DOHH2 (cell line): ENCODE measurements at regions not wholly inside any gene's neighbourhood (a gene's known extent, or its start where the extent isn't known, plus 50 kb on each side); places are given as distances from the start of the nearest gene placed in this dataset.
"Not testable (repeated sequence)": the region's sequence is repeated elsewhere in the genome, so short reads cannot be mapped to it uniquely, and the experiment has no call there.

Experiments
- H3F3A ChIP-seq: fragments of 200-600 bp; sonication (generic), shearing (Covaris generic); 2 replicates; pipeline ENCODE4 v1.6.0; 2016; ENCODE audit warnings: antibody characterized with exemption, mild to moderate bottlenecking; ENCODE audit not compliant: control insufficient read depth, insufficient read depth
- H3K27ac ChIP-seq: fragments of 200-600 bp; sonication (generic); 2 replicates; pipeline ENCODE4 v1.5.1; 2014; ENCODE audit warnings: low read depth, mild to moderate bottlenecking, low read length, moderate library complexity
- H3K27me3 ChIP-seq: fragments of 200-600 bp; sonication (generic); 2 replicates; pipeline ENCODE4 v1.6.1; 2014; ENCODE audit warnings: mild to moderate bottlenecking, low read length, mixed read lengths; ENCODE audit not compliant: control insufficient read depth
- H3K36me3 ChIP-seq: fragments of 200-600 bp; sonication (generic); 2 replicates; pipeline ENCODE4 v1.6.1; 2014; ENCODE audit warnings: mild to moderate bottlenecking, low read length, moderate library complexity, mixed read lengths; ENCODE audit not compliant: control insufficient read depth
- H3K4me1 ChIP-seq: fragments of 200-600 bp; sonication (generic); 2 replicates; pipeline ENCODE4 v1.6.1; 2014; ENCODE audit warnings: mild to moderate bottlenecking, low read length, mixed read lengths; ENCODE audit not compliant: control insufficient read depth
- H3K4me2 ChIP-seq: fragments of 200-600 bp; sonication (generic); 2 replicates; pipeline ENCODE4 v1.6.0; 2014; ENCODE audit warnings: mild to moderate bottlenecking, low read length, moderate library complexity
- H3K4me3 ChIP-seq: fragments of 200-600 bp; sonication (generic); 2 replicates; pipeline ENCODE4 v1.5.1; 2014; ENCODE audit warnings: mild to moderate bottlenecking, low read length, mixed read lengths
- H3K79me2 ChIP-seq: fragments of 200-600 bp; sonication (generic); 2 replicates; pipeline ENCODE4 v1.6.1; 2014; ENCODE audit warnings: mild to moderate bottlenecking, low read length, mixed read lengths; ENCODE audit not compliant: control insufficient read depth
- H3K9me2 ChIP-seq: fragments of 200-600 bp; sonication (generic); replicated peaks from 2 replicates; pipeline ENCODE4 v1.6.1; 2014; ENCODE audit warnings: mild to moderate bottlenecking, low read length, mixed read lengths; ENCODE audit not compliant: control insufficient read depth
- H3K9me3 ChIP-seq: fragments of 200-600 bp; sonication (generic); 2 replicates; pipeline ENCODE4 v1.6.1; 2014; ENCODE audit warnings: antibody characterized with exemption, low read length, mixed read lengths; ENCODE audit not compliant: control insufficient read depth, insufficient read depth
- H4K20me1 ChIP-seq: fragments of 200-600 bp; sonication (generic); 2 replicates; pipeline ENCODE4 v1.6.0; 2014; ENCODE audit warnings: low read depth, mild to moderate bottlenecking, antibody characterized with exemption, low read length, moderate library complexity; ENCODE audit not compliant: control insufficient read depth, insufficient read depth
- EZH2phosphoT487 ChIP-seq: fragments of 200-600 bp; sonication (generic); IDR thresholded peaks from 2 replicates; pipeline ENCODE4 v1.6.1; 2017; ENCODE audit warnings: borderline replicate concordance, mild to moderate bottlenecking, antibody characterized with exemption, low read length, moderate library complexity, mixed read lengths
- TF ChIP-seq, protein P1 (sequence below): fragments of 200-600 bp; sonication (generic); IDR thresholded peaks from one replicate; pipeline ENCODE4 v1.5.1; 2014; ENCODE audit warnings: antibody characterized with exemption, mild to moderate bottlenecking, low read depth, low read length; ENCODE audit not compliant: poor library complexity, severe bottlenecking

- no peaks in the 10 kb centered on the region for H3K79me2 ChIP-seq
- H3K9me2 ChIP-seq: no peaks in the 10 kb centered on the region
- no peak overlapping the region for H3K27ac ChIP-seq
- H3K27me3 ChIP-seq: no peaks in the 10 kb centered on the region
- H4K20me1 ChIP-seq: no peaks in the 10 kb centered on the region
- no peaks in the 10 kb centered on the region for H3K9me3 ChIP-seq
- no peaks in the 10 kb centered on the region for H3F3A ChIP-seq
- no peak overlapping the region for H3K4me2 ChIP-seq
- H3K36me3 ChIP-seq: no peaks in the 10 kb centered on the region
- no peaks in the 10 kb centered on the region for H3K4me1 ChIP-seq
- no peak overlapping the region for H3K4me3 ChIP-seq
- TF ChIP-seq, protein P1, sequence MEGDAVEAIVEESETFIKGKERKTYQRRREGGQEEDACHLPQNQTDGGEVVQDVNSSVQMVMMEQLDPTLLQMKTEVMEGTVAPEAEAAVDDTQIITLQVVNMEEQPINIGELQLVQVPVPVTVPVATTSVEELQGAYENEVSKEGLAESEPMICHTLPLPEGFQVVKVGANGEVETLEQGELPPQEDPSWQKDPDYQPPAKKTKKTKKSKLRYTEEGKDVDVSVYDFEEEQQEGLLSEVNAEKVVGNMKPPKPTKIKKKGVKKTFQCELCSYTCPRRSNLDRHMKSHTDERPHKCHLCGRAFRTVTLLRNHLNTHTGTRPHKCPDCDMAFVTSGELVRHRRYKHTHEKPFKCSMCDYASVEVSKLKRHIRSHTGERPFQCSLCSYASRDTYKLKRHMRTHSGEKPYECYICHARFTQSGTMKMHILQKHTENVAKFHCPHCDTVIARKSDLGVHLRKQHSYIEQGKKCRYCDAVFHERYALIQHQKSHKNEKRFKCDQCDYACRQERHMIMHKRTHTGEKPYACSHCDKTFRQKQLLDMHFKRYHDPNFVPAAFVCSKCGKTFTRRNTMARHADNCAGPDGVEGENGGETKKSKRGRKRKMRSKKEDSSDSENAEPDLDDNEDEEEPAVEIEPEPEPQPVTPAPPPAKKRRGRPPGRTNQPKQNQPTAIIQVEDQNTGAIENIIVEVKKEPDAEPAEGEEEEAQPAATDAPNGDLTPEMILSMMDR: no peak
- TF ChIP-seq EZH2phosphoT487: no peak
These were observed 66.7 kb upstream of the LARGE1 start for GRCh38 chr22:33986954-33987353.

- not testable (repeated sequence) for H3K9me2 ChIP-seq, H4K20me1 ChIP-seq, H3K4me2 ChIP-seq, H3K4me3 ChIP-seq, H3K36me3 ChIP-seq, H3K27me3 ChIP-seq, H3K9me3 ChIP-seq, H3K79me2 ChIP-seq, H3F3A ChIP-seq, H3K27ac ChIP-seq, H3K4me1 ChIP-seq
These were observed 69.0 kb upstream of the LARGE1 start for GRCh38 chr22:33989263-33989662.

- Histone ChIP-seq H3K4me1 (no peaks in the 10 kb centered on the region), H3K9me3 (no peaks in the 10 kb centered on the region), H3K27ac (no peak overlapping the region), H3K4me3 (no peak overlapping the region), H3K9me2 (no peaks in the 10 kb centered on the region), H3F3A (no peaks in the 10 kb centered on the region), H3K79me2 (no peaks in the 10 kb centered on the region), H3K4me2 (no peak overlapping the region), H3K27me3 (no peaks in the 10 kb centered on the region), H4K20me1 (no peaks in the 10 kb centered on the region), H3K36me3 (no peaks in the 10 kb centered on the region)
- TF ChIP-seq, protein P1: no peak
- no peak for TF ChIP-seq EZH2phosphoT487
These were observed 71.3 kb upstream of the LARGE1 start for GRCh38 chr22:33991620-33992019.

- H3K79me2 ChIP-seq: no peaks in the 10 kb centered on the region
- no peaks in the 10 kb centered on the region for H3F3A ChIP-seq
- no peaks in the 10 kb centered on the region for H3K9me2 ChIP-seq
- H3K4me2 ChIP-seq: no peak overlapping the region
- no peaks in the 10 kb centered on the region for H3K4me1 ChIP-seq
- H3K4me3 ChIP-seq: no peak overlapping the region
- no peaks in the 10 kb centered on the region for H3K27me3 ChIP-seq
- TF ChIP-seq EZH2phosphoT487: no peak
- TF ChIP-seq, protein P1: no peak
- H3K9me3 ChIP-seq: peaks cover 4% of the 10 kb centered on the region; the same call in 1 of the 2 replicates
- H3K36me3 ChIP-seq: no peaks in the 10 kb centered on the region
- H3K27ac ChIP-seq: no peak overlapping the region
- H4K20me1 ChIP-seq: no peaks in the 10 kb centered on the region
These were observed 76.5 kb upstream of the LARGE1 start for GRCh38 chr22:33996824-33997223.
